Mesothelial cell of epicardium (in vitro differentiated cells): ENCODE measurements at regions not wholly inside any gene's neighbourhood (a gene's known extent, or its start where the extent isn't known, plus 50 kb on each side); places are given as distances from the start of the nearest gene placed in this dataset.

Experiments
- DNase-seq, 2 experiments: peaks; one replicate each; pipeline ENCODE4 v3.0.0; 2021; ENCODE audit warnings: low spot score in 2 of 2; ENCODE audit not compliant: unreplicated experiment in 2 of 2
- H3K27ac Mint-ChIP-seq: 2 replicates; pipeline ENCODE4 v1.8.0; 2021; ENCODE audit warnings: mixed read lengths
- H3K27me3 Mint-ChIP-seq: 2 replicates; pipeline ENCODE4 v1.8.0; 2021; ENCODE audit warnings: low read depth, mixed read lengths
- H3K36me3 Mint-ChIP-seq: 2 replicates; pipeline ENCODE4 v1.8.0; 2021; ENCODE audit warnings: mixed read lengths
- H3K4me1 Mint-ChIP-seq: 2 replicates; pipeline ENCODE4 v1.8.0; 2021; ENCODE audit warnings: mixed read lengths
- H3K4me3 Mint-ChIP-seq: 2 replicates; pipeline ENCODE4 v1.8.0; 2021; ENCODE audit warnings: mild to moderate bottlenecking, moderate library complexity, mixed read lengths
- H3K9me3 Mint-ChIP-seq: 2 replicates; pipeline ENCODE4 v1.8.0; 2021; ENCODE audit warnings: mixed read lengths
- TF ChIP-seq, protein P1 (sequence below): fragments of 200-600 bp; sonication (generic); IDR thresholded peaks from one replicate; pipeline ENCODE4 v1.5.0; 2021; ENCODE audit warnings: antibody characterized with exemption; ENCODE audit not compliant: unreplicated experiment

DNA sequence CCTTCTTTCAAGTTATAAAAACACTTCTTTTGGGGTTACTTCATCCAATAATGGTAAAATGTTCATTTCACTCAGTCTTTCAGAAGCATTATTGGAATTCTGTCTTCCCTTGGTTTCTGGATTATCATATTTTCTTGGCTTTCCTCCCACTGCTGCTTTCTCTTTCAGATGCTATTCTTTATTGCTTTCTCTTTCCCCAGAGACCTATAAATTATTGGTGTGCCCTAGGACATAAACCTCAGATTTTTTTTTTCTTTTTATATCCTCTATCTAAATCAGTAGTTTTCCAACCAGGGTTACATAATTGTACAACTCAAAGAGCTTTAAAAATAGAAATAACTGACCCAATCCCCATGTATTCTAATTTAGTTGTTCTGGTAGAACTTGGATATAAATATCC is 1005.5 kb downstream of the ARAP2 start:
- peaks cover 15% of the 10 kb centered on the region for H3K4me1 Mint-ChIP-seq
- no peak for DNase-seq
- H3K4me3 Mint-ChIP-seq: no peak overlapping the region
- H3K27ac Mint-ChIP-seq: peak overlapping the region; percentile 7
- peaks cover 21% of the 10 kb centered on the region for H3K9me3 Mint-ChIP-seq
- H3K36me3 Mint-ChIP-seq: peaks cover 6% of the 10 kb centered on the region
- TF ChIP-seq, protein P1, sequence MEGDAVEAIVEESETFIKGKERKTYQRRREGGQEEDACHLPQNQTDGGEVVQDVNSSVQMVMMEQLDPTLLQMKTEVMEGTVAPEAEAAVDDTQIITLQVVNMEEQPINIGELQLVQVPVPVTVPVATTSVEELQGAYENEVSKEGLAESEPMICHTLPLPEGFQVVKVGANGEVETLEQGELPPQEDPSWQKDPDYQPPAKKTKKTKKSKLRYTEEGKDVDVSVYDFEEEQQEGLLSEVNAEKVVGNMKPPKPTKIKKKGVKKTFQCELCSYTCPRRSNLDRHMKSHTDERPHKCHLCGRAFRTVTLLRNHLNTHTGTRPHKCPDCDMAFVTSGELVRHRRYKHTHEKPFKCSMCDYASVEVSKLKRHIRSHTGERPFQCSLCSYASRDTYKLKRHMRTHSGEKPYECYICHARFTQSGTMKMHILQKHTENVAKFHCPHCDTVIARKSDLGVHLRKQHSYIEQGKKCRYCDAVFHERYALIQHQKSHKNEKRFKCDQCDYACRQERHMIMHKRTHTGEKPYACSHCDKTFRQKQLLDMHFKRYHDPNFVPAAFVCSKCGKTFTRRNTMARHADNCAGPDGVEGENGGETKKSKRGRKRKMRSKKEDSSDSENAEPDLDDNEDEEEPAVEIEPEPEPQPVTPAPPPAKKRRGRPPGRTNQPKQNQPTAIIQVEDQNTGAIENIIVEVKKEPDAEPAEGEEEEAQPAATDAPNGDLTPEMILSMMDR: no peak
- no peaks in the 10 kb centered on the region for H3K27me3 Mint-ChIP-seq

DNA sequence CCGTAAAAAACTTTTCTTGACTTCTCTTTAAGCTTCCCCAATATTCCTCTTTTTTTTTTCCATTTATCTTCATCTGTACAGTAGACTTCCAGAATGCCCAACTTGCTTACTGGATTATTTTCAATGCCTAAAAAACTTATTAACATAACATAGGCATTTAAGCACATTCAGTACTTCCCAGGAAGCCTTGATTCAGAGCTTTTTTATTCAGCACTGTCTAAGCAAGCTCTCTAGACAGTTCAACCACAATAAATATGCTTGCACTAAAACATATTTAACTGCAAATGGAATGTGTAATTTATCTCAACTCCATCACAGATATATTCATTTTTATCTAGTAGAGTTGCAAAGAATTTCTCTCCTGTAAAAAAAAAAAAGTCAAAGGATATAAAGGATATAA is 997.8 kb downstream of the ARAP2 start:
- Mint-ChIP-seq H3K4me1 (peaks cover 11% of the 10 kb centered on the region), H3K36me3 (no peaks in the 10 kb centered on the region), H3K9me3 (peaks cover 21% of the 10 kb centered on the region), H3K27ac (peak overlapping the region; percentile 24), H3K27me3 (no peaks in the 10 kb centered on the region), H3K4me3 (no peak overlapping the region)
- TF ChIP-seq, protein P1: no peak
- no peak for DNase-seq

DNA sequence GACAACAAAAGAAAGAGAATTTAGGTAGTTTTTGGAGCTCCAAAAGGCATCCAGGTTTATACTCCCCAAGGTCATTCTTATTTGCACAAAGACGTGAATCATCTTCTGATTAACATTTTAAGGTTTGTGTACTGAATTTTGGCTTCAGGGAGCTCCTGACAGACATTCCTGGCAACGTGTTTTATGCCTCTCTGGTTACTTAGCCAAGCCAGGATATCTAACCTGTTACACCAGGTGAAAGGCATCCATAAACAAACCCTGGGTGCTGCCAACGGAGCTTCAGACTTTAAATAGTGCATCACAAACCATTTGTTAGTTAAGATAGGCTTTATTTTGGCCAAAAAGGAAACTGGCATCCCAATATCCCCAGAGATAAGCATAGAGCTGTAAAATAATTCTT is 997.3 kb downstream of the ARAP2 start:
- Mint-ChIP-seq H3K27ac (no peak overlapping the region), H3K4me1 (peaks cover 11% of the 10 kb centered on the region), H3K4me3 (no peak overlapping the region), H3K9me3 (peaks cover 21% of the 10 kb centered on the region), H3K36me3 (no peaks in the 10 kb centered on the region), H3K27me3 (no peaks in the 10 kb centered on the region)
- TF ChIP-seq, protein P1: no peak
- DNase-seq: no peak

DNA sequence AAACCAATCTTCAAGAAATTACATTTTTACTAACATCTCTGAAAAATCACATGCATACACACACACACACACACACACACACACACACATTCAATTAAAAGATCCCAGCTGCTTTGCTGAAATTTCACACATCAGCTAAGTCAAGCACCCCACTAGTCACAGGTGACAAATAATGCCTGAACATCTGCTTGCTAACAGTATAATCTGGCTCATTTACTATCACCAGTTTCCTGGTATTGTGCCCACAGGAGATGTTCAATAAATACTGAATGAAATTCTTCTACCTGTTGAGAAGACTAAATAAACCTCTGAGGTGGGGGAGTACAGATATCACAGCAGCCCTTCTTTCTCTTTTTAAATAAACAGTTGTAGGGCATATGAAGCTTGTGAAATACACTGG is 994.0 kb downstream of the ARAP2 start:
- no peak for DNase-seq
- H3K27ac Mint-ChIP-seq: no peak overlapping the region
- no peak overlapping the region for H3K4me3 Mint-ChIP-seq
- no peaks in the 10 kb centered on the region for H3K36me3 Mint-ChIP-seq
- peaks cover 6% of the 10 kb centered on the region for H3K9me3 Mint-ChIP-seq
- H3K27me3 Mint-ChIP-seq: no peaks in the 10 kb centered on the region
- TF ChIP-seq, protein P1: no peak
- peaks cover 11% of the 10 kb centered on the region for H3K4me1 Mint-ChIP-seq

DNA sequence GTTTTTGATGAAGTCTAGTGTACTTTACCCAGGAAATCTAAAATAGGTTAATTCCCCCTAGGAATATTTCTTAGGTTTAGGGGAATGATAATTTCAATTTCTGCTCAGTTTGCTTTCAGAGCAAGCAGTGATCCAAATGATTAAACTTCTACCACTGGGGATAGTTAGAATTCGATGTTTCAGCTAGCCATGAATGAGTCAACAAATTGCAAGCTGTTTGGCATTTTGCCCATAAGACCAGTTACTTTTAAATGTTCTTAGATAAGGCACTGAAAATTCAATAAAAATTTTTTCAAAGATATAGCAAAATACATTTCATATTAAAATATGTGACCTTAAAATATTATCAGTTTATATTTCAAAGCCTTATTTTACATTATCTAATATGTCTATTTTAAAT is 993.6 kb downstream of the ARAP2 start:
- H3K4me3 Mint-ChIP-seq: no peak overlapping the region
- H3K36me3 Mint-ChIP-seq: no peaks in the 10 kb centered on the region
- H3K27me3 Mint-ChIP-seq: no peaks in the 10 kb centered on the region
- TF ChIP-seq, protein P1: no peak
- no peak overlapping the region for H3K27ac Mint-ChIP-seq
- H3K9me3 Mint-ChIP-seq: peaks cover 6% of the 10 kb centered on the region
- peaks cover 11% of the 10 kb centered on the region for H3K4me1 Mint-ChIP-seq
- DNase-seq: no peak

DNA sequence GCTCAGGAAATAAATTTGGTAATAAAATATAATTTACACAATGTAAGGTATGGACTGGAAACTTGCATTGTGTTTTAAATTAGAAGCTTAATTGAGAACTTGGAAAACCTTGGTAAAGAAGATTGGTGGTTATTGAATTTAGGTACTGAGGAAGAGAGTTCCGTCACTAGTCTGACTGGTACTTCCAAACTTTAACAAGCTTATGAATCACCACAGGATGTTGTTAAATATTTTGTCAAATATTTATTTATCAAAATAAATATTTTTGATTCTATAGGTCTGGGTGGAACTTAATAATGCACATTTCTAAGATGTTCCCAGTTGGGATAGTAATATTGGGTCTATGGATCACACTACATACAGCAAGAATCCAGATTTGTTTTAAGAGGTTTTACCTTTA is 992.2 kb downstream of the ARAP2 start:
- DNase-seq: no peak
- H3K27me3 Mint-ChIP-seq: no peaks in the 10 kb centered on the region
- no peak overlapping the region for H3K27ac Mint-ChIP-seq
- peaks cover 10% of the 10 kb centered on the region for H3K4me1 Mint-ChIP-seq
- peaks cover 6% of the 10 kb centered on the region for H3K9me3 Mint-ChIP-seq
- no peaks in the 10 kb centered on the region for H3K36me3 Mint-ChIP-seq
- no peak overlapping the region for H3K4me3 Mint-ChIP-seq
- TF ChIP-seq, protein P1: no peak
